BJ (cell line): ENCODE measurements at regions not wholly inside any gene's neighbourhood (a gene's known extent, or its start where the extent isn't known, plus 50 kb on each side); places are given as distances from the start of the nearest gene placed in this dataset.
A peak's percentile ranks its signal among the peaks of the same experiment; 100 is the strongest.

Experiments
- CTCF ChIA-PET: fragments of 350-600 bp; formaldehyde crosslinking; extraction: SDS; loops from one replicate; lab custom pipeline; 2021; ENCODE audit warnings: antibody characterized with exemption, inconsistent platforms; lab: Yijun Ruan, JAX
- POLR2A ChIA-PET: fragments of 300-600 bp; sonication (Branson Sonifier 250); formaldehyde crosslinking; extraction: SDS; loops from one replicate; lab custom pipeline; 2021; ENCODE audit warnings: antibody characterized with exemption; lab: Charles Lee
- DNase-seq: peaks from one replicate; pipeline ENCODE4 v3.0.0-alpha.2; 2011; ENCODE audit warnings: low read depth
- H3K27me3 ChIP-seq: 2 replicates; pipeline ENCODE4 v1.6.0; 2011; ENCODE audit warnings: low read length; ENCODE audit not compliant: control insufficient read depth, insufficient read depth
- H3K36me3 ChIP-seq: 2 replicates; pipeline ENCODE4 v1.5.1; 2011; ENCODE audit warnings: low read length; ENCODE audit not compliant: control insufficient read depth, insufficient read depth
- H3K4me3 ChIP-seq: 2 replicates; pipeline ENCODE4 v1.5.1; 2011; ENCODE audit warnings: low read depth, mild to moderate bottlenecking, control low read depth, low read length
- TF ChIP-seq, protein P1 (sequence below): IDR thresholded peaks from 2 replicates; pipeline ENCODE4 v1.5.1; 2011; ENCODE audit warnings: low read depth, mild to moderate bottlenecking, control low read depth, inconsistent platforms, low read length, moderate library complexity; ENCODE audit not compliant: insufficient read depth

DNA sequence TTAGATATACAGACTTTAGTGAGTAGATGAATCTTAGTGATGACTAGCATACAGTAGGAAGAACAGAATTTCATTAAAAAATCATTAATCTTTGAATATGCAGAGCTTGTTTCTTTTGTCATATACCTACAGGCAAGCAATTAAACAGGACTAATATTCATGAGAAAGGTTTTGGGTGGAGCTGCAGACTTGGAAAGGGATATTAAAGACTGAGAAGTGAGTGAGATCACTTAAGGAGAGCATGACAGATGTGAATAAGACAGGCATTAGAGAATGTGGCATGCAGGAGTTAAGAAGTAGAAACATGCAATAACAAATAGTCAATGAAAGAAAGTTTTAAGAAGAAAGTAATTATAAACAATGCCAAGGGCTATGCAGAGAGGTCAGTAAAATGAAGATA is 187.7 kb downstream of the TMTC3 start:
- TF ChIP-seq, protein P1, sequence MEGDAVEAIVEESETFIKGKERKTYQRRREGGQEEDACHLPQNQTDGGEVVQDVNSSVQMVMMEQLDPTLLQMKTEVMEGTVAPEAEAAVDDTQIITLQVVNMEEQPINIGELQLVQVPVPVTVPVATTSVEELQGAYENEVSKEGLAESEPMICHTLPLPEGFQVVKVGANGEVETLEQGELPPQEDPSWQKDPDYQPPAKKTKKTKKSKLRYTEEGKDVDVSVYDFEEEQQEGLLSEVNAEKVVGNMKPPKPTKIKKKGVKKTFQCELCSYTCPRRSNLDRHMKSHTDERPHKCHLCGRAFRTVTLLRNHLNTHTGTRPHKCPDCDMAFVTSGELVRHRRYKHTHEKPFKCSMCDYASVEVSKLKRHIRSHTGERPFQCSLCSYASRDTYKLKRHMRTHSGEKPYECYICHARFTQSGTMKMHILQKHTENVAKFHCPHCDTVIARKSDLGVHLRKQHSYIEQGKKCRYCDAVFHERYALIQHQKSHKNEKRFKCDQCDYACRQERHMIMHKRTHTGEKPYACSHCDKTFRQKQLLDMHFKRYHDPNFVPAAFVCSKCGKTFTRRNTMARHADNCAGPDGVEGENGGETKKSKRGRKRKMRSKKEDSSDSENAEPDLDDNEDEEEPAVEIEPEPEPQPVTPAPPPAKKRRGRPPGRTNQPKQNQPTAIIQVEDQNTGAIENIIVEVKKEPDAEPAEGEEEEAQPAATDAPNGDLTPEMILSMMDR: no peak
- CTCF ChIA-PET: no interaction called here

DNA sequence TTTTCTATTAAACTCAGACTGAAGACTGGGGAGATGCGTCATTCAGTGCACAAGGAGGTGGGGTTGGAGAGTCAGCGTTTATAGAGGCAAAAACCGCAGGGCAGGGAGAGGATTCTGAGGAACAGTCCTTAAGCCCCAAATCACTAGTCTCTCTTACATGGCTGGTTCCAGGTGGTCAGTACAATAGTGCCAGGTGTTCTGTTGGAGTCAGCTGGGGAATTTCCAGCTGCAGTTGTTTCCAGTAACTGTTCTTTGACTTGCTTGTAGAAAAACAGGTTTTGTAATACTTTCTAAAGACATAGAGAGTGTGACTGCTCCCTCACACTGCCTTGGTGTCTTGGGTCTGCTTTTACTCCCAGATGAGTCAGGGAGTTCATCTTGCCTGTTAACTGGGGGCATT is 192.2 kb downstream of the TMTC3 start:
- no peaks in the 10 kb centered on the region for H3K27me3 ChIP-seq
- DNase-seq: no peak
- CTCF ChIA-PET: no interaction called here
- H3K4me3 ChIP-seq: no peak overlapping the region
- TF ChIP-seq, protein P1: no peak
- H3K36me3 ChIP-seq: no peaks in the 10 kb centered on the region
- POLR2A ChIA-PET: no interaction called here

More for the DNA sequence above, 187.7 kb downstream of the TMTC3 start:
- Histone ChIP-seq H3K27me3 (no peaks in the 10 kb centered on the region), H3K36me3 (no peaks in the 10 kb centered on the region), H3K4me3 (no peak overlapping the region)
- POLR2A ChIA-PET: no interaction called here
- no peak for DNase-seq

DNA sequence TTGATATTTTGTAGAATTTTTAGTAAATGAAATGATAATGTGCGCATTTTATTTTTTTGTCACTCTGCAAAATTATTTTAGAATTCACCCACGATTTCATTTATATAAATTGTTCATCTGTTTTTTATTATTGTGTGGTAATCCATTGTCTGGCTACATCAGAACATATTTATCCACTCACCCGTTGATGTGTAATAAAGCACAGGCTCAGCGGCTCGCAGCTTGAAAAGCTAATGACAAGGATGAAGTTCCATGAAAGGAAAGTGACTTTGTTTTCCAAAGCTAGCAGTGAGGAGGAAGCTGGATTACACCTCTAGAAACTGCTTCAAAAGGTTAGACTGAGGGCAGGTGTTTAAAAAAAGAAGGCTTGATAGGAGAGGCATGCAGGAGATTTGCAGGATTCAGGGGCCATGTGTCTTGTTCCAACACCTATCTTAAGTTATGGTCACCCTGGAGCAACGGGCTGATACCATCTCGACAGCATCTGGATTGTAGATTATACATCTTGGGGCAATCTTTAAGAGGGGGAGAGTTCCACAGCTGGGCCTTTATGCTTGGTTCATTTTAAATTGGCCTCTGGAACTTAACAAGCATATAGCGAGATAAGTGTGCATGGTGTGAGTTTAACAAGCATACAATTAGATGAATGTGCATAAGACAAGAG is 194.1 kb downstream of the TMTC3 start:
- TF ChIP-seq, protein P1: no peak
- DNase-seq: no peak
- Histone ChIP-seq H3K27me3 (no peaks in the 10 kb centered on the region), H3K36me3 (no peaks in the 10 kb centered on the region), H3K4me3 (no peak overlapping the region)
- ChIA-PET POLR2A (no interaction called here), CTCF (no interaction called here)

DNA sequence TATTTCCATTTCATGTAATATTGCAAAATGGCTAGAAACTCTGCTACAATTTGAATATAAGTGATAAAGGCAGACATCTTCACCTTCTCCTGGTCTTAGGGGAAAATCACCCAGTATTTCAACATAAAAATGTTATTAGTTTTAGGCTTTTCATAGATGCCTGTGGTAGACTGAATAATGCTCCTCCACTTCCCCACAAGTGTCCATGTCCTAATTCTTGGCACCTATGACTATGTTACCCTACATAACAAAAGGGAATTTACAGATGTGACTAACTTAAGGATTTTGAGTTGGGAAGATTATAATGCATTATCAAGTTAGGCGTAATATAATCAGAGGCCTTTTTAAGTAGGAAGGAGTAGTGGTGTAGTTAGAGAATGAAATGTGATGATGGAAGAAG is 196.4 kb downstream of the TMTC3 start:
- ChIA-PET CTCF (no interaction called here), POLR2A (no interaction called here)
- DNase-seq: no peak
- H3K36me3 ChIP-seq: no peaks in the 10 kb centered on the region
- TF ChIP-seq, protein P1: no peak
- no peak overlapping the region for H3K4me3 ChIP-seq
- no peaks in the 10 kb centered on the region for H3K27me3 ChIP-seq

DNA sequence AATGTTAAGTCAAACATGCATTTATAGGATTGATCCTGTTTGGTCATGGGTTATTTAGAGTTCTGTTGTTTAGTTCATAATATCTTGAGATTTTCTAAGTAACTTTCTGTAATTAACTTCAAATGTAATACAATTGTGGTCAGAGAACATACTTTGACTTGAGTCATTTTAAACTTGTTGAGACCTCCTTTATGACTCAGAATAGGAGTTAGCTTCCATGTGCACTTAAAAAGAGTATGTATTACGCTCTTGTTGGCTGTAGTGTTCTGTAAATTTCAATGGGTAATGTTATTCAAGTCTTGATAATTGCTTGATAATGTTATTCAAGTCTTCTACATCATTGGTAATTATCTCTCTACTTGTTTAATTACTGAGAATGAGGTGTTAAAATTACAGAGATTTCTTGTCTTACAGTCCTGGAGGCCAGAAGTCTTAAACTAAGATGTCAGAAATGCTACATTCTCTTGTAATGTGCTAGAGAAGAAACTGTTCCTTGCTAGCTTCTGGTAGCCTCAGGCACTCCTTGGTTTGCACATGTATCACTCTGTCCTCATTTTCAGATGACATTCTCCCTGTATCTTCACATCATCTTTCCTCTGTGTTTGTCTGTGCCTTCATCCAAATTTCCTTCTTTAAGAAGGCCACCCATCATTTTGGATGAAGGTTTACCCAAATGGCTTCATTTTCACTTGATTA is 197.3 kb downstream of the TMTC3 start:
- ChIA-PET CTCF (interaction anchor here (1.1 kb wide), 1 partner anchor 12 kb away, joined by 3 read pairs; no protein-coding TSS in a partner anchor), POLR2A (interaction anchor here (0.5 kb wide), 1 partner anchor 988 kb away, joined by 9 read pairs; no protein-coding TSS in a partner anchor)
- TF ChIP-seq, protein P1: no peak

More for the DNA sequence above, 197.3 kb downstream of the TMTC3 start:
- Histone ChIP-seq H3K27me3 (no peaks in the 10 kb centered on the region), H3K36me3 (no peaks in the 10 kb centered on the region), H3K4me3 (no peak overlapping the region)
- DNase-seq: peak; percentile 36
